ENCODE measurements at regions not wholly inside any gene's neighbourhood (a gene's known extent, or its start where the extent isn't known, plus 50 kb on each side); places are given as distances from the start of the nearest gene placed in this dataset.

DNA sequence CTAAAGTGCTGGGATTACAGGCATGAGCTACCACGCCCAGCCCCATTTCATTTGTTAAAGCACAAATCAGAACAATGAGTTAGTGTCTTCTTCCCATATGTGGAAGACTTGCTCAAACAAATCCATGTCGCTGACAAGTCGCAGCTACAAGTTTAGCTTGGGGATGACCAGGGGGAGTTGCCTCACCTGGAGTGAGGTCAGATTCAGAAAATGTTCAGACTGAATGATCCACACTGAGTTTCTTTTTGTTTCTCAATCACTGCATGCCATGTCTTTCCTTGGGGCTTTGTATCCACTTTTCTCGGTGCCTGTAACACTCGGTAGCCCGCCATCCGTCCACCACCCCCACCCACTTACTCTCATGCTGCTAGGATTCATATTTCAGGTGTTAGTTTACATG lies 437.3 kb upstream of the DYNLRB2 start:
- TF ChIP-seq, protein P1, sequence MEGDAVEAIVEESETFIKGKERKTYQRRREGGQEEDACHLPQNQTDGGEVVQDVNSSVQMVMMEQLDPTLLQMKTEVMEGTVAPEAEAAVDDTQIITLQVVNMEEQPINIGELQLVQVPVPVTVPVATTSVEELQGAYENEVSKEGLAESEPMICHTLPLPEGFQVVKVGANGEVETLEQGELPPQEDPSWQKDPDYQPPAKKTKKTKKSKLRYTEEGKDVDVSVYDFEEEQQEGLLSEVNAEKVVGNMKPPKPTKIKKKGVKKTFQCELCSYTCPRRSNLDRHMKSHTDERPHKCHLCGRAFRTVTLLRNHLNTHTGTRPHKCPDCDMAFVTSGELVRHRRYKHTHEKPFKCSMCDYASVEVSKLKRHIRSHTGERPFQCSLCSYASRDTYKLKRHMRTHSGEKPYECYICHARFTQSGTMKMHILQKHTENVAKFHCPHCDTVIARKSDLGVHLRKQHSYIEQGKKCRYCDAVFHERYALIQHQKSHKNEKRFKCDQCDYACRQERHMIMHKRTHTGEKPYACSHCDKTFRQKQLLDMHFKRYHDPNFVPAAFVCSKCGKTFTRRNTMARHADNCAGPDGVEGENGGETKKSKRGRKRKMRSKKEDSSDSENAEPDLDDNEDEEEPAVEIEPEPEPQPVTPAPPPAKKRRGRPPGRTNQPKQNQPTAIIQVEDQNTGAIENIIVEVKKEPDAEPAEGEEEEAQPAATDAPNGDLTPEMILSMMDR (IDR thresholded peaks at IDR 0.05), result no peak
- TF ChIP-seq POLR2A (IDR thresholded peaks at IDR 0.05), result no peak
